Spleen (tissue), 11 donors: ENCODE measurements at regions not wholly inside any gene's neighbourhood (a gene's known extent, or its start where the extent isn't known, plus 50 kb on each side); places are given as distances from the start of the nearest gene placed in this dataset.

Source experiments
- DNase-seq: peaks from one replicate; pipeline ENCODE4 v3.0.0-alpha.2; 2020
- H3K27ac ChIP-seq, 8 donors: fragments of 200-600 bp; sonication (generic) in 7 of 8; 1 replicate in 4 of 8; 2 replicates in 4 of 8; pipeline versions ENCODE4 v1.5.0 to v1.8.0; 2016 to 2021; ENCODE audit warnings: inconsistent platforms in 4 of 8, mild to moderate bottlenecking in 4 of 8, moderate library complexity in 1 of 8
- H3K27me3 ChIP-seq, 7 donors: fragments of 200-600 bp; sonication (generic) in 6 of 7; replicated peaks in 1 of 7; 1 replicate in 4 of 7; 2 replicates in 3 of 7; pipeline versions ENCODE4 v1.5.0 to v1.8.0; 2016 to 2021; ENCODE audit warnings: inconsistent platforms in 3 of 7, mild to moderate bottlenecking in 1 of 7
- H3K36me3 ChIP-seq, 6 donors: fragments of 200-600 bp; sonication (generic) in 5 of 6; 1 replicate in 4 of 6; 2 replicates in 2 of 6; pipeline versions ENCODE4 v1.5.0 to v1.8.0; 2016 to 2021; ENCODE audit warnings: inconsistent platforms in 2 of 6
- H3K4me1 ChIP-seq, 6 donors: fragments of 200-600 bp; sonication (generic) in 5 of 6; 1 replicate in 3 of 6; 2 replicates in 3 of 6; pipeline versions ENCODE4 v1.5.0 to v1.8.0; 2016 to 2021; ENCODE audit warnings: inconsistent platforms in 3 of 6
- H3K4me3 ChIP-seq, 8 donors: fragments of 200-600 bp; sonication (generic) in 7 of 8; 1 replicate in 4 of 8; 2 replicates in 4 of 8; pipeline versions ENCODE4 v1.5.0 to v1.8.0; 2016 to 2021; ENCODE audit warnings: inconsistent platforms in 4 of 8, mild to moderate bottlenecking in 4 of 8, moderate library complexity in 2 of 8
- H3K9me3 ChIP-seq, 8 donors: fragments of 200-600 bp; sonication (generic) in 7 of 8; 1 replicate in 4 of 8; 2 replicates in 4 of 8; pipeline versions ENCODE4 v1.5.0 to v1.8.0; 2016 to 2021; ENCODE audit warnings: inconsistent platforms in 4 of 8
- CTCF ChIP-seq, 11 experiments: fragments of 200-600 bp in 7 of 11; fragments of 450-650 bp in 4 of 11; sonication (generic) in 4 of 11; IDR thresholded peaks in 8 of 11; conservative IDR thresholded peaks in 3 of 11; 1 replicate in 7 of 11; 2 replicates in 4 of 11; pipeline versions ENCODE4 v1.4.0 to v1.8.0; 2016 to 2021; ENCODE audit warnings: antibody characterized with exemption in 11 of 11, inconsistent platforms in 4 of 11, mild to moderate bottlenecking in 1 of 11
- POLR2A ChIP-seq, 3 donors: fragments of 450-650 bp; IDR thresholded peaks; one replicate each; pipeline ENCODE4 v1.5.1; 2017; ENCODE audit warnings: antibody characterized with exemption in 3 of 3, mild to moderate bottlenecking in 1 of 3
- POLR2AphosphoS5 ChIP-seq, 3 donors: sonication (generic); formaldehyde crosslinking; IDR thresholded peaks; one replicate each; pipeline ENCODE4 v1.5.1; 2017; ENCODE audit warnings: antibody characterized with exemption in 3 of 3
- WGBS, 5 donors: extraction: QIAGEN DNeasy Blood & Tissue Kit in 3 of 5; methylation state at CpG; one replicate each; pipeline versions ENCODE4 v1.1.5 to v1.1.7; 2013 to 2018; 5-methylcytosine and 5-hydroxymethylcytosine counted together
- intact Hi-C: fragments of 100-400 bp; cut with DNase I; formaldehyde crosslinking; loops from one replicate; pipeline ENCODE4 v1.15.0; 2023; ENCODE audit warnings: low total_unique reads
- donor health status: healthy with polysubstance abuse.
- donor health status: DM: no; HTN: no; CAD: no; lungs with moderate emphysema.
- donor health status: DM: no; HTN: no; CAD: no.
- donor health status: Bipolar disorder and iron deficiency.
- donor health status: healthy.
- donor health status: DM: no; HTN: no; CAD: no.
- donor health status: DM: yes; HTN: yes; CAD: no.

- DNase-seq, result peak; percentile 62
- Histone ChIP-seq H3K27ac (no peak overlapping the region), H3K9me3 (no peaks in the 10 kb centered on the region), H3K4me1 (peaks cover 17 to 53% (median 32%) of the 10 kb centered on the region in 6 donors), H3K4me3 (no peak overlapping the region), H3K36me3 (no peaks in the 10 kb centered on the region), H3K27me3 (peaks cover 0 to 24% (median 0%) of the 10 kb centered on the region in 7 donors)
- intact Hi-C loops, result no loop called here
- 77 to 91% (median 81%) methylated on average over 4 to 6 of the region's 6 CpGs for WGBS, 5 donors
- no peak for TF ChIP-seq CTCF (IDR thresholded peaks at IDR 0.05 in 8 of 11, conservative IDR thresholded peaks at IDR 0.05 in 3 of 11)
- no peak for TF ChIP-seq POLR2AphosphoS5 (IDR thresholded peaks at IDR 0.05)
- no peak for TF ChIP-seq POLR2A (IDR thresholded peaks at IDR 0.05)
Measured at GRCh38 chr2:8548619-8549150, 133.2 kb upstream of the ID2 start.

GRCh38 chr2:8549273-8549922 lies 132.5 kb upstream of the ID2 start:
- H3K27me3 ChIP-seq, result peaks cover 0 to 18% (median 0%) of the 10 kb centered on the region in 7 donors
- no peak overlapping the region for H3K4me3 ChIP-seq
- no peak overlapping the region for H3K27ac ChIP-seq
- H3K4me1 ChIP-seq, result peaks cover 10 to 46% (median 25%) of the 10 kb centered on the region in 6 donors
- intact Hi-C loops, result no loop called here
- no peaks in the 10 kb centered on the region for H3K9me3 ChIP-seq
- DNase-seq, result no peak
- WGBS, 5 donors, result 92 to 97% (median 95%) methylated on average over 11 of the region's 11 CpGs
- H3K36me3 ChIP-seq, result no peaks in the 10 kb centered on the region
- TF ChIP-seq CTCF (IDR thresholded peaks at IDR 0.05 in 8 of 11, conservative IDR thresholded peaks at IDR 0.05 in 3 of 11), result no peak
- no peak for TF ChIP-seq POLR2AphosphoS5 (IDR thresholded peaks at IDR 0.05)

- H3K27me3 ChIP-seq, result peaks cover 0 to 18% (median 0%) of the 10 kb centered on the region in 7 donors
- no peak overlapping the region for H3K27ac ChIP-seq
- peaks cover 0 to 1% (median 0%) of the 10 kb centered on the region in 8 donors for H3K9me3 ChIP-seq
- DNase-seq, result no peak
- intact Hi-C loops, result no loop called here
- peaks cover 4 to 40% (median 20%) of the 10 kb centered on the region in 6 donors for H3K4me1 ChIP-seq
- H3K36me3 ChIP-seq, result no peaks in the 10 kb centered on the region
- no peak overlapping the region for H3K4me3 ChIP-seq
- WGBS, 5 donors, result 93 to 98% (median 95%) methylated on average over 4 of the region's 4 CpGs
- no peak for TF ChIP-seq POLR2AphosphoS5 (IDR thresholded peaks at IDR 0.05)
- TF ChIP-seq POLR2A (IDR thresholded peaks at IDR 0.05), result no peak
- no peak for TF ChIP-seq CTCF (IDR thresholded peaks at IDR 0.05 in 8 of 11, conservative IDR thresholded peaks at IDR 0.05 in 3 of 11)
Measured at GRCh38 chr2:8549942-8550341, 131.9 kb upstream of the ID2 start.

GRCh38 chr2:8550481-8550880 lies 131.4 kb upstream of the ID2 start:
- peak overlapping the region in 2 of 8 donors; percentile 21 to 40 for H3K27ac ChIP-seq
- peaks cover 0 to 35% (median 15%) of the 10 kb centered on the region in 6 donors for H3K4me1 ChIP-seq
- no peaks in the 10 kb centered on the region for H3K36me3 ChIP-seq
- 85 to 97% (median 92%) methylated on average over 10 of the region's 10 CpGs for WGBS, 5 donors
- H3K9me3 ChIP-seq, result peaks cover 0 to 6% (median 0%) of the 10 kb centered on the region in 8 donors
- TF ChIP-seq CTCF (IDR thresholded peaks at IDR 0.05 in 8 of 11, conservative IDR thresholded peaks at IDR 0.05 in 3 of 11) (no peak), POLR2A (IDR thresholded peaks at IDR 0.05) (no peak), POLR2AphosphoS5 (IDR thresholded peaks at IDR 0.05) (no peak)
- DNase-seq, result peak; percentile 71
- intact Hi-C loops, result no loop called here
- no peak overlapping the region for H3K4me3 ChIP-seq
- peaks cover 0 to 14% (median 0%) of the 10 kb centered on the region in 7 donors for H3K27me3 ChIP-seq
